HUES64 (cell line): ENCODE measurements at regions not wholly inside any gene's neighbourhood (a gene's known extent, or its start where the extent isn't known, plus 50 kb on each side); places are given as distances from the start of the nearest gene placed in this dataset.

Source experiments
- H3K27ac ChIP-seq: 2 replicates; pipeline ENCODE4 v1.7.0; 2013; ENCODE audit warnings: low read depth, low read length, inconsistent platforms
- H3K27me3 ChIP-seq: 2 replicates; pipeline ENCODE4 v1.6.1; 2013; ENCODE audit warnings: mild to moderate bottlenecking, low read length; ENCODE audit not compliant: insufficient read depth
- H3K36me3 ChIP-seq: 2 replicates; pipeline ENCODE4 v1.6.1; 2013; ENCODE audit warnings: mild to moderate bottlenecking, low read length; ENCODE audit not compliant: insufficient read depth
- H3K4me1 ChIP-seq: 2 replicates; pipeline ENCODE4 v1.6.1; 2013; ENCODE audit warnings: mild to moderate bottlenecking, low read length, moderate library complexity; ENCODE audit not compliant: insufficient read depth
- H3K4me3 ChIP-seq: 2 replicates; pipeline ENCODE4 v1.5.1; 2013; ENCODE audit warnings: mild to moderate bottlenecking, low read length, moderate library complexity
- H3K9ac ChIP-seq: 2 replicates; pipeline ENCODE4 v1.6.1; 2013; ENCODE audit warnings: mild to moderate bottlenecking, low read depth, low read length
- H3K9me3 ChIP-seq: 2 replicates; pipeline ENCODE4 v1.6.1; 2013; ENCODE audit warnings: low read depth, low read length; ENCODE audit not compliant: insufficient read depth
- WGBS: fragments of 150-250, 120-280 bp; methylation state at CpG from one replicate; pipeline ENCODE4 v1.1.7; 2013; ENCODE audit warnings: missing lambda C conversion rate; 5-methylcytosine and 5-hydroxymethylcytosine counted together

DNA sequence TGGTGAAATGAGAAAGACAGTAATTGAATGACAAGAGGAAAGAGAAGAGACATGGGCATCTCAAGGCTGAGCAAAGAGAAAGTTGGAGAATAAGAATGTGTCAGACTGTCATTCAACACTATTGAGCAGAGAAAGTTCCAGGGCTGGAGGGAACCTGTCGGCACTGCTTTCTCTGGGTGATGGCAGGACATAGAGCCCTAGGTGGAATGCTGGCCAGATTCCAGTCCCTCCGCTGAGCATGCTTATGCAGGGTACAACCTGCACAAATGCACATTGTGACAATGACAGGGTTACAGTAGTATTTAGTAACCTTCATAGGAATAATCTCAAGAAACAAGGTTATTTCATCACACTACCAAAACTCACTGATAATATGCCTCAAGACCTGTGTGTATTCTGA is 582.8 kb downstream of the ADCYAP1 start:
- Histone ChIP-seq H3K27ac (no peak overlapping the region), H3K36me3 (no peaks in the 10 kb centered on the region), H3K9me3 (no peaks in the 10 kb centered on the region), H3K4me3 (no peak overlapping the region), H3K27me3 (no peaks in the 10 kb centered on the region), H3K4me1 (no peaks in the 10 kb centered on the region), H3K9ac (no peak overlapping the region)
- 87% methylated on average over 2 of the region's 2 CpGs for WGBS

DNA sequence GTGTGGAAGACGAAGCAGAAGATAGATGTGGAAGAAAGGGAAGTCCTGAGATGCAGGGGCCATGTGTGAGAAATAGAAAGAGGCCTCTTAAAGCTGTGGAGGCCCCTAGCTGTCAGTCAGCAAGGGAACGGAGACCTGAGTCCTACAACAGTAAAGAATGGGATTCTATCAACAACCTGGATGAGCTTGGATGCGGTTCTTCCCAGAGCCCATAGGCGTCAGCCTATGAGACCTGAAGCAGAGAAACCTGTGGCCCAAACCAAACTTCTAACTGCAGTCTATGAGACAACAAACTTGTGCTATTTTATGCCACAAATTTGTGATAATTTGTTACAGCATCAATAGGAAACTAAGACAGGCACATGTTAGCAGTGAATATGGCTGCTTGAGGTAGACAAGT is 583.7 kb downstream of the ADCYAP1 start:
- 92% methylated on average over 4 of the region's 4 CpGs for WGBS
- Histone ChIP-seq H3K4me1 (no peaks in the 10 kb centered on the region), H3K9ac (no peak overlapping the region), H3K27ac (no peak overlapping the region), H3K9me3 (no peaks in the 10 kb centered on the region), H3K4me3 (no peak overlapping the region), H3K36me3 (no peaks in the 10 kb centered on the region), H3K27me3 (no peaks in the 10 kb centered on the region)

DNA sequence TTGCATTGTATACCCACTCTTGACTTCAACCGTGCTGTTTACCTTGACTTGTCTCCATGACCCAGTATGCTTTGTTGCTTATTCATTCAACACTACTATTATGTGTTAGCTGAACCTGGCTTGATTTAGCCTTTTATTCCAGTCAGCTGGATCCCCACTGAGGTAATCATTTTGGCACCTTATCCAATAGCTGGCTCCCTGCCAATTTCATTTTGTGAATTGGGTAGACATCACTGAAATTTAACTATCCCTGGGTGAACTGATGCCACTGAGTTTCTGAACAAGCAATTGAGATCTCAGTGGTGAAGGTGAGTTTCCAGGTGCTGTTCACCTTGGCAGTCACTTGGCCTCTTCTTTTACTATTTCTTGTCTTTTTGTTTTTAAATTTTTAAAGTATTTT is 584.3 kb downstream of the ADCYAP1 start:
- Histone ChIP-seq H3K9me3 (no peaks in the 10 kb centered on the region), H3K9ac (no peak overlapping the region), H3K36me3 (no peaks in the 10 kb centered on the region), H3K27ac (no peak overlapping the region), H3K4me1 (no peaks in the 10 kb centered on the region), H3K27me3 (no peaks in the 10 kb centered on the region), H3K4me3 (no peak overlapping the region)
- 97% methylated on average over 1 of the region's 1 CpG for WGBS

DNA sequence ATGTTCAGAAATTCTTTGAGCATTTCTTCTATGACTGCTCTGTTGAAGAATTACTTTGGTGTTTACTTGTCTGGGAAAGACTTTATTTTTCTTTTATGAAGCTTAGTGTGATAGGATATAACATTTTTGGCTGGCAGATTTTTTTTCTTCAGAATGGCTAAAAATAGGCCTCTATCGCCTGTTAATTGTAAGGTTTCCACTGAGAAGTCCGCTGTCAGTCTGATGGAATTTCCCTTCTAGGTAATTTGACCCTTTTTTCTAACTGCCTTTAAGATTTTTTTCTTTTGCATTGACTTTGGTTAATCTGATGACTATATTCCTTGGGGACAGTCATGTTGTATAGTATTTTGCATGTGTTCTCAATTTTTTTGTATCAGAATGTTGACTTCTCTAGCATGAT is 590.7 kb downstream of the ADCYAP1 start:
- H3K27ac ChIP-seq = no peak overlapping the region
- H3K36me3 ChIP-seq = no peaks in the 10 kb centered on the region
- H3K4me3 ChIP-seq = no peak overlapping the region
- no peak overlapping the region for H3K9ac ChIP-seq
- H3K9me3 ChIP-seq = peaks cover 11% of the 10 kb centered on the region; the same call in 1 of the 2 replicates
- 100% methylated on average over 2 of the region's 2 CpGs for WGBS
- no peaks in the 10 kb centered on the region for H3K4me1 ChIP-seq
- no peaks in the 10 kb centered on the region for H3K27me3 ChIP-seq

DNA sequence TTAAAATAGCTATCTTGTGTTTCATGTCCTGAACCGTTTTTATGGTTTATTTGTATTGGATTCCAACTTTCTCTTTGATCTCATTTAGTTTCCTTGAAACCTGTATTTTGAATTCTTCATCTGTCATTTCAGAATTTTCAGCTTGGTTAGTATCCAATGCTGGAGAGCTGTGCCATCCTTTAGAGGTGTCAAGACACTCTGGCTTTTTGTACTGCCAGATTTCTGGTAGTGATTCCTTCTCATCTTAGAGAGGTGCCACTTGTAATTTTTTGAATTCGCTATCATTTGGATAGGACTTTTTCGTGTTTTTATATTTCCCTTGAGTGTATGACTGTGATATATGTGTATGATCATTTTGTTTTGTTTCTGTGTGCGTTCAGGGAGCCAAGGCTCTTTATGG is 591.4 kb downstream of the ADCYAP1 start:
- H3K27me3 ChIP-seq = no peaks in the 10 kb centered on the region
- no peak overlapping the region for H3K27ac ChIP-seq
- H3K9ac ChIP-seq = no peak overlapping the region
- no peaks in the 10 kb centered on the region for H3K4me1 ChIP-seq
- peaks cover 11% of the 10 kb centered on the region; the same call in 1 of the 2 replicates for H3K9me3 ChIP-seq
- H3K4me3 ChIP-seq = no peak overlapping the region
- 91% methylated on average over 4 of the region's 4 CpGs for WGBS
- no peaks in the 10 kb centered on the region for H3K36me3 ChIP-seq

DNA sequence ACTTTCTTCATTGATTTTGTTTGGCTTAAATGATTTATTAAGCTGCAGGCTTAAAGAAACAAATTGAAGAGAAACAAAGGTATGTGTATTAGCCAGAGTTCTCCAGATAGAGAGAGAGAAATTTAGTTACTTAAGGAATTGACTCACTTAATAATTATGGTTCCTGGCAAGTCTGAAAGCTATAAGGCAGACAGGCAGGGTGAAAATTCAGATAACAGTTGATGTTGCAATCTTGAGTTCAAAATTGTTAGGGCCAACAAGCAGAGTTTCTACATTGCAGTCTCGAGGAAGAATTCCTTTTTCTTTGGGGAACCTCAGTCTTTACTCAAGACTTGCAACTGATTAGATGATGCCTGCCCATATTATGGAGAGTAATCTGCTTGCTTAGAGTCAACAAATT is 593.5 kb downstream of the ADCYAP1 start:
- H3K27me3 ChIP-seq = no peaks in the 10 kb centered on the region
- H3K36me3 ChIP-seq = no peaks in the 10 kb centered on the region
- H3K27ac ChIP-seq = no peak overlapping the region
- no peak overlapping the region for H3K4me3 ChIP-seq
- H3K4me1 ChIP-seq = no peaks in the 10 kb centered on the region
- H3K9me3 ChIP-seq = peaks cover 11% of the 10 kb centered on the region; the same call in 1 of the 2 replicates
- WGBS = 92% methylated on average over 1 of the region's 1 CpG
- H3K9ac ChIP-seq = no peak overlapping the region

DNA sequence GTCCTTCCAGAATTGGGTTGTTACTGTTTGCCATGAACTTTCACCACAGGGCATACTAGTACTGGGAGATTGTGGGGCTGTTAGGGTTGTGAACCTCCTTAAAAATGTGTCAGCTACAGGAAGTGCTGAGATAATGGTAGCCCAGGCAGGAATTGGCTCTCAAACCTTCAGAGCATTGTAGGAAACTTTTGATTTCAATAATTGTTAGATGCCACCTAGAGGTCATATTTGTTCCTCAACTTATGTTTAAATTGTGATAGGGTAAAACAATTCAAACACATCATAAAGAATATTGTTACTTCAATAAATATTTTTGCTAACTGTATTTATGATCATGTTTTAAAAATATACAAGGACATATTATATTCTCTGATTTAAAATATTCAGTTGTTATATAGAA is 594.6 kb downstream of the ADCYAP1 start:
- Histone ChIP-seq H3K4me1 (no peaks in the 10 kb centered on the region), H3K36me3 (no peaks in the 10 kb centered on the region), H3K27ac (no peak overlapping the region), H3K9me3 (peaks cover 11% of the 10 kb centered on the region; the same call in 1 of the 2 replicates), H3K4me3 (no peak overlapping the region), H3K27me3 (no peaks in the 10 kb centered on the region), H3K9ac (no peak overlapping the region)

DNA sequence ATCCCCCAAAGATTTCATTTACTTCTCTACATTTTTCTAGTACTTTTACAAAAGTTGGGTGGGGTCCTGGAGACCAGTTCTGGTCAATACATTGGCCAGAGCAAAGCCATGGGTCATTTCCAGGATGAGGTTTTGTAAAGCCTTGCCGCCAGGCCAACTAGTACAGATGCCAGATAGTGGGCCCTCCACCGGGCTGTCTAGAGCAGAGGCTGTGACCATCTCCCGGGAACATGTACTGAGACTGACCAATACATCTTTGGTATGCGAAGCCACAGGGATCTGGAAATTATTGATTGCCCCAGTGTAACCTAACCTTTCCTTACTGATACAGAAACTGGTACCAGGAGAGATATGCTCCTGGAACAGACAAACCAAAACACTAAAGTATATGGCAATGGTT is 599.2 kb downstream of the ADCYAP1 start:
- H3K27me3 ChIP-seq = no peaks in the 10 kb centered on the region
- H3K4me3 ChIP-seq = no peak overlapping the region
- 94% methylated on average over 4 of the region's 4 CpGs for WGBS
- peaks cover 10% of the 10 kb centered on the region for H3K4me1 ChIP-seq
- no peak overlapping the region for H3K9ac ChIP-seq
- no peak overlapping the region for H3K27ac ChIP-seq
- no peaks in the 10 kb centered on the region for H3K9me3 ChIP-seq
- no peaks in the 10 kb centered on the region for H3K36me3 ChIP-seq

DNA sequence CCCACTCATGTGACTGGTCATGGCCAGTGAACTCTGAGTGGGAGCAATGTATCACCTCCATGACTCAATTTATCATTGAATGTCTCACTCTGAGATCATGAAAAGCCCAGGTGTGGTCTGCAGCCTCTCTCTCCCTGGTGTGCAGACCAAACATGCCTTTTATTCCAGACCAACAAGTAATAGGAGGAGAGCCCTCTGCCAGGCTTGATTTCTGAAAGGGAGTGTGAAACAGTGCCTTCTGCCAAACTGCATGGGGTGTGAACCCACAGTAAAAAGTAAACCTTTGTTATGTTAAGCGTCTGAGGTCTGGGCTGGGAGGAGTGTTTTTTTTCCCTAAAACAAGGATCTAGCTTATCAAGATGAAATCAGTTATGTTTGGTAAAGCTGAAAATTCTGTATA is 601.2 kb downstream of the ADCYAP1 start:
- Histone ChIP-seq H3K27me3 (no peaks in the 10 kb centered on the region), H3K36me3 (no peaks in the 10 kb centered on the region), H3K9me3 (no peaks in the 10 kb centered on the region), H3K9ac (no peak overlapping the region), H3K27ac (no peak overlapping the region), H3K4me3 (no peak overlapping the region), H3K4me1 (peaks cover 10% of the 10 kb centered on the region)
- WGBS = 18% methylated on average over 1 of the region's 1 CpG

DNA sequence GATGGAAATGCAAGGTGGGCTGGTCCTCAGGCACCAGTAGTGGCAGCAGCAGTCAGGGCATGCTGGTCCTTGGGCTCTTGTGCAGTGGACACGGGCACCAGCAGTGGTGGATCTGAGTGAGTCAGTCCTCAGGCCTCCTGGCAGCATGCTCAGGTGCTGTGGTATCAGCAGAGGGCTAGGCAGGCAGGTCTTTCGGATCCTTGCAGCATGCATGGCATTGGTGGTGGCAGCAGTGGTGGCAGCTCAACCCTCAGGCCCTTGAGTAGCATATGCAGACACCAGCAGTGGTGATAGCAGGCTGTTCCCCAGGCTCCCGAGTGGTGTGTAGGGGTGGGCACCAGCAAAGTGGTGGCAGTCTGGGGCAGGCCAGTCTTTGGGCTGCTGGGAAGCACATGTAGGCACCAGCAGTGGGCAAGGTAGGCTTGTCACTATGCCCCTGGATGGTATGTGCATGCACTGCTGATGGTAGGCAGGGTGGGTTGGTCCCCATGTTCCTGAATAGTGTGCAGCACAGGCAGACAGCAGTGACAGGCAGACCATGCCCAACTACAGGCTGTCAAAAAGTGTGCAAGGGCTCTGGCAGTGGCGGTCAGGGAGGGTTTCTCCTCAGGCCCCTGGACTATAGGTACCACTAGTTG is 606.0 kb downstream of the ADCYAP1 start:
- Histone ChIP-seq H3K27ac (no peak overlapping the region), H3K4me3 (no peak overlapping the region), H3K27me3 (no peaks in the 10 kb centered on the region), H3K4me1 (peaks cover 10% of the 10 kb centered on the region), H3K36me3 (no peaks in the 10 kb centered on the region), H3K9ac (no peak overlapping the region), H3K9me3 (no peaks in the 10 kb centered on the region)
- 93% methylated on average over 4 of the region's 4 CpGs for WGBS

DNA sequence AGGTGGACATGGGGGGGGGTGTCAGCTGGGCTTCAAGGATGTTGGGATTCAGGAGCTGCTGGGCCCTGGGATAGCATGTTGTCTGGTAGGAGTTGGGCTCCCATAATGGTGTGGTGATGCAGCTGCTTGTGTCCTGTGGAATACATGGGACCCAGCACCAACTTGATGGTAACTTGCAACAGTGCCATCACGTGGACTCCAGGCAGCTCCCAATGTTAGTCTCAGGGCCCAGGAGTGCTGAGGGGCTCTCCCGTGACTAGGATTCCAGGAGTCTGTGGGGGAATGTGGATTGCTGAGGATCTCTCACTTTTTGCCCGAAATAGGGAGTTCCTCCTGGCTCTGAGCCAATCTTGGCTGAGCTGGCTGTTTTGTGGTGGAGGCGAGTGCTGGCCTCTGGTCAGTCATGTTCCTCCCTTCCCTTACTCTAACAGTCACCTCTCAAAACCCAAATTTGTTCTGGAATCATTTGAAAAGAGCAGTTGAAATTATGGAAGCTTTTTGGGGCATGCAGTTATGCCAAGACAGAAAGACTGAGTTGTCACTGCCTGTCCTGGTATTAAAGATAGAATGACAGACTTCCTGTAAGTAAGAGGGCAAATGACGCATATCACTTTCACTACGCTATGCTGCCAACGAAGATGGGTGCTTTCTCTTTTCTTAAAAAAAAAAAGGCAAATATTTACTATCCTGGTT is 607.1 kb downstream of the ADCYAP1 start:
- Histone ChIP-seq H3K36me3 (no peaks in the 10 kb centered on the region), H3K9ac (no peak overlapping the region), H3K27me3 (no peaks in the 10 kb centered on the region), H3K4me1 (0 out of 2 replicates have a peak, but pooled peaks cover 2% of the 10 kb centered on the region), H3K27ac (no peak overlapping the region), H3K9me3 (no peaks in the 10 kb centered on the region), H3K4me3 (no peak overlapping the region)
- WGBS = 77% methylated on average over 4 of the region's 7 CpGs
